GM12878 (cell line): ENCODE measurements at regions not wholly inside any gene's neighbourhood (a gene's known extent, or its start where the extent isn't known, plus 50 kb on each side); places are given as distances from the start of the nearest gene placed in this dataset.

Experiments
- ATAC-seq: fragments of 200-7000 bp; cut with Tn5 transposase; 3 replicates; pipeline ENCODE4 v1.9.1; 2020; ENCODE audit warnings: mild to moderate bottlenecking, moderate library complexity
- BruUV-seq: library from RNA; stranded (reverse); fragments of 400-500 nt; replicated peaks from 2 replicates; lab custom pipeline; 2021; lab: Mats Ljungman, UMichigan
- CTCF ChIA-PET: fragments of 300-600 bp; sonication (Branson Sonifier 250); formaldehyde crosslinking; extraction: SDS; loops from one replicate; lab custom pipeline; 2021; ENCODE audit warnings: inconsistent platforms; lab: Yijun Ruan, JAX
- POLR2A ChIA-PET: fragments of 350-600 bp; formaldehyde crosslinking; extraction: SDS; loops from one replicate; lab custom pipeline; 2021; ENCODE audit warnings: inconsistent platforms; lab: Charles Lee
- RAD21 ChIA-PET: fragments of 300-600 bp; sonication (Branson Sonifier 250); formaldehyde crosslinking; loops from one replicate; lab custom pipeline; 2023; ENCODE audit warnings: antibody characterized with exemption; ENCODE audit not compliant: unreplicated experiment; lab: Charles Lee
- SMC1A ChIA-PET: fragments of 300-600 bp; sonication (Branson Sonifier 250); formaldehyde crosslinking; loops from one replicate; lab custom pipeline; 2023; ENCODE audit not compliant: unreplicated experiment, uncharacterized antibody; lab: Charles Lee
- DNase-seq: peaks from one replicate; pipeline ENCODE4 v3.0.0-alpha.2; 2011; ENCODE audit warnings: low read depth, low spot score
- FAIRE-seq: peaks from 3 replicates; lab custom pipeline; 2011; peaks lifted over from hg19 to GRCh38; lab: Jason Lieb, UNC
- H2AFZ ChIP-seq: 2 replicates; pipeline ENCODE4 v1.6.0; 2011; ENCODE audit warnings: low read depth, low read length, control low read depth; ENCODE audit not compliant: control insufficient read depth
- H3K27ac ChIP-seq: 2 replicates; pipeline ENCODE4 v1.5.1; 2011; ENCODE audit warnings: control low read depth; ENCODE audit not compliant: control insufficient read depth, insufficient read depth
- H3K27me3 ChIP-seq, 2 experiments: replicated peaks in 1 of 2; 2 replicates each; pipeline versions ENCODE4 v1.6.0 to v1.6.1; 2011; ENCODE audit warnings: low read length in 1 of 2; ENCODE audit not compliant: control insufficient read depth in 2 of 2, insufficient read depth in 2 of 2
- H3K36me3 ChIP-seq, 2 experiments: 2 replicates each; pipeline ENCODE4 v1.5.1; 2011; ENCODE audit warnings: low read length in 1 of 2; ENCODE audit not compliant: control insufficient read depth in 2 of 2, insufficient read depth in 2 of 2
- H3K4me1 ChIP-seq: 2 replicates; pipeline ENCODE4 v1.6.1; 2011; ENCODE audit warnings: mild to moderate bottlenecking, low read length, moderate library complexity, mixed read lengths; ENCODE audit not compliant: control insufficient read depth, insufficient read depth
- H3K4me2 ChIP-seq: 2 replicates; pipeline ENCODE4 v1.6.0; 2011; ENCODE audit warnings: control low read depth; ENCODE audit not compliant: control insufficient read depth, insufficient read depth
- H3K4me3 ChIP-seq: fragments of 200-600 bp; sonication (generic); 2 replicates; pipeline ENCODE4 v1.5.1; 2016
- H3K79me2 ChIP-seq: 2 replicates; pipeline ENCODE4 v1.6.0; 2011; ENCODE audit warnings: low read length; ENCODE audit not compliant: control insufficient read depth, insufficient read depth
- H3K9ac ChIP-seq: 2 replicates; pipeline ENCODE4 v1.8.0; 2011; ENCODE audit warnings: low read length, control low read depth, mixed read lengths; ENCODE audit not compliant: control insufficient read depth, insufficient read depth
- H3K9me3 ChIP-seq: replicated peaks from 3 replicates; pipeline ENCODE4 v1.5.1; 2011; ENCODE audit warnings: mild to moderate bottlenecking, low read length; ENCODE audit not compliant: control insufficient read depth, insufficient read depth
- H4K20me1 ChIP-seq: 2 replicates; pipeline ENCODE4 v1.6.0; 2011; ENCODE audit not compliant: control insufficient read depth, insufficient read depth
- ATF7 ChIP-seq: fragments of 450-650 bp; IDR thresholded peaks from 2 replicates; pipeline ENCODE4 v1.6.1; 2016; ENCODE audit warnings: low read depth, mild to moderate bottlenecking
- BCL11A ChIP-seq: IDR thresholded peaks from 2 replicates; pipeline ENCODE4 v1.6.1; 2011; ENCODE audit warnings: low read depth, low read length
- CBFB ChIP-seq: IDR thresholded peaks from 2 replicates; pipeline ENCODE4 v1.6.1; 2016; ENCODE audit warnings: antibody characterized with exemption, low read depth
- CBX5 ChIP-seq: sonication (generic); IDR thresholded peaks from 2 replicates; pipeline ENCODE4 v1.6.1; 2016; ENCODE audit warnings: low read depth, moderate library complexity, mild to moderate bottlenecking, inconsistent platforms
- MTA2 ChIP-seq: fragments of 450-650 bp; IDR thresholded peaks from 2 replicates; pipeline ENCODE4 v1.6.1; 2016; ENCODE audit warnings: low read depth, mild to moderate bottlenecking, moderate library complexity
- PAX8 ChIP-seq: fragments of 450-650 bp; IDR thresholded peaks from 2 replicates; pipeline ENCODE4 v1.6.1; 2017; ENCODE audit warnings: mild to moderate bottlenecking, moderate library complexity
- POU2F2 ChIP-seq: IDR thresholded peaks from 3 replicates; pipeline ENCODE4 v1.6.1; 2011; ENCODE audit warnings: low read depth, mild to moderate bottlenecking, low read length, borderline replicate concordance
- RELB ChIP-seq: fragments of 450-650 bp; IDR thresholded peaks from 2 replicates; pipeline ENCODE4 v1.6.1; 2017; ENCODE audit warnings: low read depth, mild to moderate bottlenecking, moderate library complexity
- SIX5 ChIP-seq: IDR thresholded peaks from 2 replicates; pipeline ENCODE4 v1.6.1; 2011; ENCODE audit warnings: mild to moderate bottlenecking, low read depth, low read length, moderate library complexity; ENCODE audit not compliant: severe bottlenecking
- SMC3 ChIP-seq: IDR thresholded peaks from 2 replicates; pipeline ENCODE4 v1.6.1; 2011; ENCODE audit warnings: low read length, improper control_type of control experiment, borderline replicate concordance
- USF2 ChIP-seq: IDR thresholded peaks from 2 replicates; pipeline ENCODE4 v1.6.1; 2011; ENCODE audit warnings: low read depth, low read length, improper control_type of control experiment, borderline replicate concordance
- ZNF207 ChIP-seq: fragments of 450-650 bp; IDR thresholded peaks from 2 replicates; pipeline ENCODE4 v1.6.1; 2014; ENCODE audit warnings: antibody characterized with exemption, mild to moderate bottlenecking, borderline replicate concordance
- WGBS: methylation state at CpG from one replicate; pipeline ENCODE4 v1.1.6; 2016; ENCODE audit warnings: low lambda C conversion rate; ENCODE audit not compliant: insufficient replicate concordance, insufficient coverage; ENCODE audit errors: missing lambda C conversion rate; 5-methylcytosine and 5-hydroxymethylcytosine counted together
- in situ Hi-C: fragments of 300-500 bp; cut with MboI; formaldehyde crosslinking; loops from 9 replicates; pipeline ENCODE4 v1.14.3; 2018; ENCODE audit warnings: mixed read lengths
- intact Hi-C: fragments of 100-400 bp; cut with micrococcal nuclease; formaldehyde crosslinking; loops from one replicate; pipeline ENCODE4 v1.14.2; 2022; ENCODE audit not compliant: unreplicated experiment

GRCh38 chr17:57174591-57174990 lies 81.7 kb upstream of the MSI2 start (continued):
- TF ChIP-seq RELB: peak; percentile 61

- TF ChIP-seq MTA2: no peak
- TF ChIP-seq ATF7: no peak
- no peak for TF ChIP-seq PAX8
- no peak for TF ChIP-seq SIX5
- no peak for ATAC-seq
- Histone ChIP-seq H3K9ac (no peak overlapping the region), H4K20me1 (no peaks in the 10 kb centered on the region), H3K4me1 (peaks cover 13% of the 10 kb centered on the region), H3K4me3 (no peak overlapping the region), H3K36me3 (no peaks in the 10 kb centered on the region), H3K27me3 (no peaks in the 10 kb centered on the region), H3K4me2 (no peak overlapping the region), H3K79me2 (no peaks in the 10 kb centered on the region), H2AFZ (no peak overlapping the region), H3K27ac (no peak overlapping the region), H3K9me3 (no peaks in the 10 kb centered on the region)
- CTCF ChIA-PET: no interaction called here
- RAD21 ChIA-PET: no interaction called here
- no peak for DNase-seq
- FAIRE-seq: no peak
- in situ Hi-C loops: no loop called here
- SMC1A ChIA-PET: no interaction called here
- intact Hi-C loops: loop anchor here (10.0 kb wide), 1 partner anchor 266 kb away; no protein-coding TSS in a partner anchor
- no TSS peak for BruUV-seq
- POLR2A ChIA-PET: no interaction called here
- WGBS: 2% methylated on average over 4 of the region's 4 CpGs
Observed at GRCh38 chr17:57178839-57179238, 77.5 kb upstream of the MSI2 start.

- FAIRE-seq: no peak
- Histone ChIP-seq H3K4me3 (no peak overlapping the region), H3K4me2 (no peak overlapping the region), H4K20me1 (no peaks in the 10 kb centered on the region), H2AFZ (no peak overlapping the region), H3K9ac (no peak overlapping the region), H3K27me3 (no peaks in the 10 kb centered on the region), H3K79me2 (no peaks in the 10 kb centered on the region), H3K4me1 (peaks cover 4% of the 10 kb centered on the region), H3K36me3 (no peaks in the 10 kb centered on the region), H3K27ac (no peak overlapping the region), H3K9me3 (no peaks in the 10 kb centered on the region)
- CTCF ChIA-PET: no interaction called here
- intact Hi-C loops: no loop called here
- POLR2A ChIA-PET: no interaction called here
- no peak for DNase-seq
- in situ Hi-C loops: no loop called here
- no TSS peak for BruUV-seq
- SMC1A ChIA-PET: no interaction called here
- RAD21 ChIA-PET: no interaction called here
- no peak for ATAC-seq
- TF ChIP-seq ZNF207 (no peak), RELB (no peak), USF2 (no peak), POU2F2 (no peak), CBX5 (no peak), SMC3 (no peak), BCL11A (no peak), CBFB (no peak)
Observed at GRCh38 chr17:57182621-57183020, 73.7 kb upstream of the MSI2 start.
